ENCODE measurements at regions not wholly inside any gene's neighbourhood (a gene's known extent, or its start where the extent isn't known, plus 50 kb on each side); places are given as distances from the start of the nearest gene placed in this dataset.

- Histone ChIP-seq H3K27me3 (ENCODE audit: insufficient read depth, low read length, poor library complexity, severe bottlenecking) (no peaks in the 10 kb centered on the region), H3K9me3 (ENCODE audit: insufficient read depth, low read depth, low read length) (no peaks in the 10 kb centered on the region), H3K4me1 (ENCODE audit: insufficient read depth, low read length, poor library complexity, severe bottlenecking) (no peaks in the 10 kb centered on the region), H3F3A (ENCODE audit: low read depth) (no peaks in the 10 kb centered on the region), H2AFZ (ENCODE audit: low read length) (no peak overlapping the region), H4K20me1 (ENCODE audit: insufficient read depth, low read length, poor library complexity, severe bottlenecking) (no peaks in the 10 kb centered on the region), H3K4me2 (ENCODE audit: low read depth, low read length, poor library complexity, severe bottlenecking) (no peak overlapping the region), H3K9me2 (replicated peaks; ENCODE audit: low read depth, low read length) (no peaks in the 10 kb centered on the region), H3K4me3 (ENCODE audit: low read length, poor library complexity, severe bottlenecking) (no peak overlapping the region), H3K79me2 (ENCODE audit: insufficient read depth, low read length) (no peaks in the 10 kb centered on the region), H3K36me3 (ENCODE audit: insufficient read depth, low read length) (no peaks in the 10 kb centered on the region), H3K9ac (ENCODE audit: low read depth, low read length, poor library complexity, severe bottlenecking) (no peak overlapping the region)
- no peak for TF ChIP-seq CTCF (conservative IDR thresholded peaks at IDR 0.05; ENCODE audit: low read length)
- no peak for TF ChIP-seq EZH2phosphoT487 (IDR thresholded peaks at IDR 0.05; ENCODE audit: borderline replicate concordance)
Observed at GRCh38 chr3:152105446-152105845, 163.3 kb upstream of the MBNL1 start.

- Histone ChIP-seq H3K27me3 (ENCODE audit: insufficient read depth, low read length, poor library complexity, severe bottlenecking) (no peaks in the 10 kb centered on the region), H3K9ac (ENCODE audit: low read depth, low read length, poor library complexity, severe bottlenecking) (no peak overlapping the region), H3K9me2 (replicated peaks; ENCODE audit: low read depth, low read length) (no peaks in the 10 kb centered on the region), H4K20me1 (ENCODE audit: insufficient read depth, low read length, poor library complexity, severe bottlenecking) (no peaks in the 10 kb centered on the region), H3K79me2 (ENCODE audit: insufficient read depth, low read length) (no peaks in the 10 kb centered on the region), H3F3A (ENCODE audit: low read depth) (no peaks in the 10 kb centered on the region), H2AFZ (ENCODE audit: low read length) (no peak overlapping the region), H3K4me3 (ENCODE audit: low read length, poor library complexity, severe bottlenecking) (no peak overlapping the region), H3K4me2 (ENCODE audit: low read depth, low read length, poor library complexity, severe bottlenecking) (no peak overlapping the region), H3K9me3 (ENCODE audit: insufficient read depth, low read depth, low read length) (no peaks in the 10 kb centered on the region), H3K4me1 (ENCODE audit: insufficient read depth, low read length, poor library complexity, severe bottlenecking) (no peaks in the 10 kb centered on the region), H3K36me3 (ENCODE audit: insufficient read depth, low read length) (no peaks in the 10 kb centered on the region)
- TF ChIP-seq EZH2phosphoT487 (IDR thresholded peaks at IDR 0.05; ENCODE audit: borderline replicate concordance) (no peak), CTCF (conservative IDR thresholded peaks at IDR 0.05; ENCODE audit: low read length) (0 out of 2 replicates have a peak, but pooled peaks have one; percentile 12)
Observed at GRCh38 chr3:152109038-152109437, 159.7 kb upstream of the MBNL1 start.

GRCh38 chr3:152113413-152113812, 155.3 kb upstream of the MBNL1 start:
- H3K4me3 ChIP-seq (ENCODE audit: low read length, poor library complexity, severe bottlenecking), result no peak overlapping the region
- no peaks in the 10 kb centered on the region for H4K20me1 ChIP-seq (ENCODE audit: insufficient read depth, low read length, poor library complexity, severe bottlenecking)
- no peaks in the 10 kb centered on the region for H3K9me2 ChIP-seq (replicated peaks; ENCODE audit: low read depth, low read length)
- H3K4me1 ChIP-seq (ENCODE audit: insufficient read depth, low read length, poor library complexity, severe bottlenecking), result no peaks in the 10 kb centered on the region
- H3K36me3 ChIP-seq (ENCODE audit: insufficient read depth, low read length), result no peaks in the 10 kb centered on the region
- TF ChIP-seq CTCF (conservative IDR thresholded peaks at IDR 0.05; ENCODE audit: low read length), result no peak
- no peak for TF ChIP-seq EZH2phosphoT487 (IDR thresholded peaks at IDR 0.05; ENCODE audit: borderline replicate concordance)
- no peak overlapping the region for H3K9ac ChIP-seq (ENCODE audit: low read depth, low read length, poor library complexity, severe bottlenecking)
- no peaks in the 10 kb centered on the region for H3K27me3 ChIP-seq (ENCODE audit: insufficient read depth, low read length, poor library complexity, severe bottlenecking)
- H2AFZ ChIP-seq (ENCODE audit: low read length), result no peak overlapping the region
- no peak overlapping the region for H3K4me2 ChIP-seq (ENCODE audit: low read depth, low read length, poor library complexity, severe bottlenecking)
- no peaks in the 10 kb centered on the region for H3K79me2 ChIP-seq (ENCODE audit: insufficient read depth, low read length)
- no peaks in the 10 kb centered on the region for H3K9me3 ChIP-seq (ENCODE audit: insufficient read depth, low read depth, low read length)
- no peaks in the 10 kb centered on the region for H3F3A ChIP-seq (ENCODE audit: low read depth)

Measured in Loucy (cell line).